OCI-LY7 (cell line): ENCODE measurements at regions not wholly inside any gene's neighbourhood (a gene's known extent, or its start where the extent isn't known, plus 50 kb on each side); places are given as distances from the start of the nearest gene placed in this dataset.

ENCODE experiments used
- EZH2phosphoT487 ChIP-seq: fragments of 200-600 bp; sonication (generic); IDR thresholded peaks from 2 replicates; pipeline ENCODE4 v1.6.1; 2018; ENCODE audit warnings: low read depth, borderline replicate concordance, mild to moderate bottlenecking, mixed run types, antibody characterized with exemption, low read length, moderate library complexity, mixed read lengths
- TF ChIP-seq, protein P1 (sequence below): fragments of 200-600 bp; sonication (generic); conservative IDR thresholded peaks from 2 replicates; pipeline ENCODE4 v1.5.1; 2014; ENCODE audit warnings: mild to moderate bottlenecking, antibody characterized with exemption, low read length, moderate library complexity, mixed read lengths

DNA sequence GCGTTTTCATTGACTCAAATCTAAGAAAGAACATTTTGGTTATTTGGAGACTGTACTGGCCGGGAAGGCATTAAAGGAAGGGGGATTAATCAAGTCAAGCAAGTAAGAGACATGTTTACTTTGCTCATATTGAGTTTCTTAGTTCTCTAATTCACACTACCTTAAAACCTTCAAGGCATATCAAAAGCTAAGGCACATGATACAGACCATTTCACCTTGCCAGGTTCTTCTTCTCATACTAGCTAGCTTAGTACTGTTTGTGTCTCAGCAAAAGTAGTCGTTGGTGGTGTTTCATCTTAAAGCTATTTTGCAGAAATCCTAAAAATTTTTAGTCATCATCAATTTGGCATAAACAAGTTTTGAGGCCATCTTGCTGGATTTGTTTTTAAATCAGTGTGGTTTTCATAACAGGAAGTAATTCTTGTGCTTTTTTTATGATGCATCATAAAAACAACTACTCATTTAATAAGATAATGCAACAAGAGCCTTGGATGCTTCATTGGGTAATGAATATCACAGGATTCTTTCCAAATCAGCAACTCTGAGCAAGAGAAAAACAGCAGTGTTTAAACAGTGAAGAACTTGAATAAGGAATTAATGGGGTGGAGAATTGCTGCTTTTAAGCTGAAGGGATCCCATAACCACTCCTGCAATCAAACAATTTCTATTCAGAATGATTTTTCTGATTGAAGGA is 425.3 kb downstream of the EPM2A start:
- TF ChIP-seq, protein P1, sequence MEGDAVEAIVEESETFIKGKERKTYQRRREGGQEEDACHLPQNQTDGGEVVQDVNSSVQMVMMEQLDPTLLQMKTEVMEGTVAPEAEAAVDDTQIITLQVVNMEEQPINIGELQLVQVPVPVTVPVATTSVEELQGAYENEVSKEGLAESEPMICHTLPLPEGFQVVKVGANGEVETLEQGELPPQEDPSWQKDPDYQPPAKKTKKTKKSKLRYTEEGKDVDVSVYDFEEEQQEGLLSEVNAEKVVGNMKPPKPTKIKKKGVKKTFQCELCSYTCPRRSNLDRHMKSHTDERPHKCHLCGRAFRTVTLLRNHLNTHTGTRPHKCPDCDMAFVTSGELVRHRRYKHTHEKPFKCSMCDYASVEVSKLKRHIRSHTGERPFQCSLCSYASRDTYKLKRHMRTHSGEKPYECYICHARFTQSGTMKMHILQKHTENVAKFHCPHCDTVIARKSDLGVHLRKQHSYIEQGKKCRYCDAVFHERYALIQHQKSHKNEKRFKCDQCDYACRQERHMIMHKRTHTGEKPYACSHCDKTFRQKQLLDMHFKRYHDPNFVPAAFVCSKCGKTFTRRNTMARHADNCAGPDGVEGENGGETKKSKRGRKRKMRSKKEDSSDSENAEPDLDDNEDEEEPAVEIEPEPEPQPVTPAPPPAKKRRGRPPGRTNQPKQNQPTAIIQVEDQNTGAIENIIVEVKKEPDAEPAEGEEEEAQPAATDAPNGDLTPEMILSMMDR: no peak
- no peak for TF ChIP-seq EZH2phosphoT487
